Neural cell (in vitro differentiated cells): ENCODE measurements at regions not wholly inside any gene's neighbourhood (a gene's known extent, or its start where the extent isn't known, plus 50 kb on each side); places are given as distances from the start of the nearest gene placed in this dataset.

Experiments
- H2AFZ ChIP-seq: fragments of 200-600, 300-800 bp; sonication (generic), shearing (Covaris generic); 2 replicates; pipeline ENCODE4 v1.6.0; 2014; ENCODE audit warnings: low read depth, mild to moderate bottlenecking, antibody characterized with exemption, low read length, moderate library complexity
- H3F3A ChIP-seq: fragments of 200-600 bp; shearing (Covaris generic); 2 replicates; pipeline ENCODE4 v1.6.1; 2016; ENCODE audit warnings: mild to moderate bottlenecking, moderate library complexity, mixed read lengths, antibody characterized with exemption, low read length; ENCODE audit not compliant: insufficient read depth, poor library complexity, severe bottlenecking
- H3K27ac ChIP-seq: fragments of 200-600, 300-800 bp; sonication (generic), shearing (Covaris generic); 2 replicates; pipeline ENCODE4 v1.5.1; 2014; ENCODE audit warnings: mild to moderate bottlenecking, low read length, moderate library complexity
- H3K27me3 ChIP-seq: fragments of 300-800, 200-600 bp; sonication (generic), shearing (Covaris generic); 2 replicates; pipeline ENCODE4 v1.6.0; 2014; ENCODE audit warnings: mild to moderate bottlenecking, low read depth, low read length, moderate library complexity; ENCODE audit not compliant: insufficient read depth
- H3K36me3 ChIP-seq: fragments of 300-800, 200-600 bp; sonication (generic), shearing (Covaris generic); 2 replicates; pipeline ENCODE4 v1.5.1; 2014; ENCODE audit warnings: mild to moderate bottlenecking, antibody characterized with exemption, low read length, moderate library complexity; ENCODE audit not compliant: insufficient read depth
- H3K4me2 ChIP-seq: fragments of 300-800, 200-600 bp; sonication (generic), shearing (Covaris generic); 2 replicates; pipeline ENCODE4 v1.6.0; 2014; ENCODE audit warnings: mild to moderate bottlenecking, low read length
- H3K4me3 ChIP-seq: fragments of 300-800, 200-600 bp; sonication (generic), shearing (Covaris generic); 2 replicates; pipeline ENCODE4 v1.5.1; 2014; ENCODE audit warnings: mild to moderate bottlenecking, low read length, moderate library complexity
- H3K79me2 ChIP-seq: fragments of 200-600 bp; shearing (Covaris generic); replicated peaks from 2 replicates; pipeline ENCODE4 v1.6.0; 2014; ENCODE audit warnings: mild to moderate bottlenecking, low read length, moderate library complexity; ENCODE audit not compliant: insufficient read depth
- H3K9ac ChIP-seq: fragments of 300-800, 200-600 bp; sonication (generic), shearing (Covaris generic); 2 replicates; pipeline ENCODE4 v1.6.1; 2016; ENCODE audit warnings: mild to moderate bottlenecking, low read length, mixed read lengths
- H3K9me2 ChIP-seq: fragments of 200-600 bp; shearing (Covaris generic); 2 replicates; pipeline ENCODE4 v1.6.1; 2016; ENCODE audit warnings: mild to moderate bottlenecking, low read length, mixed read lengths; ENCODE audit not compliant: insufficient read depth
- H3K9me3 ChIP-seq: fragments of 200-600, 300-800 bp; sonication (generic), shearing (Covaris generic); 2 replicates; pipeline ENCODE4 v1.6.1; 2016; ENCODE audit warnings: mild to moderate bottlenecking, mixed run types, low read length, moderate library complexity, mixed read lengths
- H4K20me1 ChIP-seq: fragments of 200-600 bp; shearing (Covaris generic); 2 replicates; pipeline ENCODE4 v1.6.1; 2016; ENCODE audit warnings: mild to moderate bottlenecking, mixed run types; ENCODE audit not compliant: insufficient read depth
- CTCF ChIP-seq: fragments of 450-650 bp; IDR thresholded peaks from 2 replicates; pipeline ENCODE4 v1.5.1; 2014; ENCODE audit warnings: antibody characterized with exemption, mild to moderate bottlenecking, moderate library complexity; ENCODE audit not compliant: poor library complexity, severe bottlenecking
- EP300 ChIP-seq: fragments of 450-650 bp; conservative IDR thresholded peaks from 2 replicates; pipeline ENCODE4 v1.6.1; 2014; ENCODE audit warnings: antibody characterized with exemption, mild to moderate bottlenecking, moderate library complexity; ENCODE audit not compliant: poor library complexity, severe bottlenecking
- EZH2 ChIP-seq: fragments of 200-600, 300-800 bp; shearing (Covaris generic), sonication (generic); IDR thresholded peaks from 2 replicates; pipeline ENCODE4 v1.6.1; 2014; ENCODE audit warnings: antibody characterized with exemption, low read length, borderline replicate concordance, mild to moderate bottlenecking; ENCODE audit not compliant: insufficient read depth, poor library complexity, severe bottlenecking
- MXI1 ChIP-seq: fragments of 450-650 bp; conservative IDR thresholded peaks from 2 replicates; pipeline ENCODE4 v1.6.1; 2014; ENCODE audit warnings: antibody characterized with exemption, mild to moderate bottlenecking; ENCODE audit not compliant: poor library complexity, severe bottlenecking
- POLR2AphosphoS5 ChIP-seq: IDR thresholded peaks from 2 replicates; pipeline ENCODE4 v1.6.1; 2012
- RAD21 ChIP-seq: fragments of 450-650 bp; conservative IDR thresholded peaks from 2 replicates; pipeline ENCODE4 v1.6.1; 2014; ENCODE audit warnings: antibody characterized with exemption, mild to moderate bottlenecking, moderate library complexity
- REST ChIP-seq: IDR thresholded peaks from 2 replicates; pipeline ENCODE4 v1.6.1; 2012; ENCODE audit warnings: borderline replicate concordance
- SMC3 ChIP-seq: fragments of 450-650 bp; conservative IDR thresholded peaks from 2 replicates; pipeline ENCODE4 v1.6.1; 2014; ENCODE audit warnings: antibody characterized with exemption, mild to moderate bottlenecking, moderate library complexity; ENCODE audit not compliant: poor library complexity
- TAF1 ChIP-seq: IDR thresholded peaks from 2 replicates; pipeline ENCODE4 v1.6.1; 2012; ENCODE audit warnings: low read depth

GRCh38 chr4:26052663-26053541 lies 138.9 kb downstream of the SMIM20 start:
- Histone ChIP-seq H3K9ac (no peak overlapping the region), H3K4me2 (no peak overlapping the region), H3K4me3 (no peak overlapping the region), H2AFZ (no peak overlapping the region), H3K27me3 (no peaks in the 10 kb centered on the region), H4K20me1 (no peaks in the 10 kb centered on the region), H3F3A (no peaks in the 10 kb centered on the region), H3K27ac (no peak overlapping the region), H3K9me3 (no peaks in the 10 kb centered on the region), H3K36me3 (no peaks in the 10 kb centered on the region), H3K79me2 (no peaks in the 10 kb centered on the region), H3K9me2 (no peaks in the 10 kb centered on the region)
- TF ChIP-seq EZH2 (no peak), POLR2AphosphoS5 (no peak), CTCF (no peak), REST (no peak), RAD21 (no peak), MXI1 (no peak), EP300 (no peak), SMC3 (no peak)

DNA sequence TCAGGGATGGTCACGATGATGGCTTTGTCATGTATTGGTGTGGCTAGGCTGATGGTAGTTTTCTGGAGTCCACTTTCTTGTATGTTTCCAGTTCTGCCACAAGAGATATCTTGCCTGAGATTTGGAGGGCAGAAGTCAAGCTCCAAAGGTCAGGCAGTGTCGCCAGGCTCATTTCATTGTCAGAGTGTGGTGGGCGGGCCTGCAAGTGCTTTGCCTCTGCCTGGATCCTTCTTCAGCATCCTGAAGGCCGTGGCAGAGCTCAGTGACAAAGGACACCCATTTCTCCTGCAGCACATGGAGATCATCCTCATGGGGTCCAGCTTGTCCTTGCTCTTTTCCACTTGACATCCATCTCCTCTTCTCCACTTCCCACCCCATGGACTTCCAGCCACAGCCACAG lies 139.7 kb downstream of the SMIM20 start:
- H3F3A ChIP-seq = no peaks in the 10 kb centered on the region
- no peak overlapping the region for H3K4me3 ChIP-seq
- TF ChIP-seq POLR2AphosphoS5 = no peak
- no peak for TF ChIP-seq SMC3
- no peak for TF ChIP-seq EP300
- no peak for TF ChIP-seq EZH2
- no peak for TF ChIP-seq MXI1
- TF ChIP-seq CTCF = no peak
- no peak for TF ChIP-seq TAF1
- no peak for TF ChIP-seq RAD21
- no peak for TF ChIP-seq REST
- H3K9me2 ChIP-seq = no peaks in the 10 kb centered on the region
- no peaks in the 10 kb centered on the region for H4K20me1 ChIP-seq
- H2AFZ ChIP-seq = no peak overlapping the region
- H3K4me2 ChIP-seq = no peak overlapping the region
- H3K27me3 ChIP-seq = no peaks in the 10 kb centered on the region
- no peaks in the 10 kb centered on the region for H3K36me3 ChIP-seq
- no peak overlapping the region for H3K27ac ChIP-seq
- no peaks in the 10 kb centered on the region for H3K9me3 ChIP-seq
- no peak overlapping the region for H3K9ac ChIP-seq
- H3K79me2 ChIP-seq = no peaks in the 10 kb centered on the region
